ENCODE measurements at regions not wholly inside any gene's neighbourhood (a gene's known extent, or its start where the extent isn't known, plus 50 kb on each side); places are given as distances from the start of the nearest gene placed in this dataset.

DNA sequence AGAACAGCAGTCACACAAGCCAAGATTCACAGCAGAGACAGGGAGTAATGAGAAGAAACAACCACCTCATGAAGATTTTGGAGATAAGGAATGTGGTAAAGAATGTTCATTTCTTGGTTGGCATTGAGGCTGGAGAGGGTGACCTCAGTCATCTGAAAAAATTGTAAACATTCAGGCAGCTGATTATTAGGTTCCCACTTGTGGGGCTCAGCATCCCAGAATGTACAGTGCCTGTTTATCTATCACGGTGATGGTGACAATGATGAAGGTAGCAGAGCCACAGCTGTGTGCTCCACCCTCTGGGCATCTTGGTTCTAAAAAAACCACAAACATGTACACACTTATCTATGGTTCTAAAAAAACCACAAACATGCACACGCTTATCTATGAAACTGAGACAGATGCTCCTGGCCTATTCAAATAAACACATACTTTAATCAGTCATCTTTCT, 143.9 kb upstream of the MOCS2 start (continued):
- no peak for TF ChIP-seq FOXA2 (IDR thresholded peaks at IDR 0.05)

DNA sequence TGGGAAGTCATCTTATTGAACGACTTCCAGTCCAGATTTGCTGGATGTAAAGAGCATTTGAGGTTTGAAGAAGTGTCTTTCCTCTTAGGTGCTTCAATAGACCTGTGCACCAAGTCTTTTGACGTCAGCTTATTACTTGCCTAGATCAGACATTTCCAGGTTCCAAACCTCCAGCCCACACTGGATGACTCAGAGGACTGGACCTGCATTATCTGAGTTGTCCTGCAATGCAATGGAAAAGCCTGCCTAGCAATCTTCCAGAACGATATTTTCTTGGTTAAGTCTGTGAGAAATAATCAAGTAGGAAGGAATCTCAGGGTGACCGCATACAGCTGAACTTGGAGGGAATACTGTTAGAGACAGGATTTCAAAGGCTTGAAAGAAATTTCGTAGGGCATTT, 147.2 kb upstream of the MOCS2 start:
- TF ChIP-seq FOXA1 (IDR thresholded peaks at IDR 0.05), result no peak
- TF ChIP-seq GABPA (IDR thresholded peaks at IDR 0.05 in 1 of 2, conservative IDR thresholded peaks at IDR 0.05 in 1 of 2), result no peak
- TF ChIP-seq TAF1 (conservative IDR thresholded peaks at IDR 0.05), result no peak
- H3K9ac ChIP-seq (ENCODE audit: low read depth in 1 of 2, low read length in 2 of 2), result no peak overlapping the region
- no peak for DNase-seq (ENCODE audit: low spot score)
- H3K27ac ChIP-seq (ENCODE audit: low read depth in 1 of 2, low read length in 2 of 2), result no peak overlapping the region
- 78% methylated on average over 5 of the region's 5 CpGs for WGBS
- no peaks in the 10 kb centered on the region for H3K27me3 ChIP-seq (ENCODE audit: control insufficient read depth in 4 of 4, insufficient read depth in 4 of 4, low read length in 3 of 4)
- no peaks in the 10 kb centered on the region for H3K36me3 ChIP-seq (ENCODE audit: control insufficient read depth in 4 of 4, insufficient read depth in 3 of 4, low read depth in 1 of 4, low read length in 3 of 4)
- H3K4me3 ChIP-seq (ENCODE audit: low read depth in 1 of 3, low read length in 3 of 3), result no peak overlapping the region
- no peaks in the 10 kb centered on the region for H3K9me3 ChIP-seq (ENCODE audit: control insufficient read depth in 4 of 4, low read length in 3 of 4)
- H3K4me1 ChIP-seq (ENCODE audit: control insufficient read depth in 4 of 4, insufficient read depth in 4 of 4, low read length in 3 of 4), result no peaks in the 10 kb centered on the region

DNA sequence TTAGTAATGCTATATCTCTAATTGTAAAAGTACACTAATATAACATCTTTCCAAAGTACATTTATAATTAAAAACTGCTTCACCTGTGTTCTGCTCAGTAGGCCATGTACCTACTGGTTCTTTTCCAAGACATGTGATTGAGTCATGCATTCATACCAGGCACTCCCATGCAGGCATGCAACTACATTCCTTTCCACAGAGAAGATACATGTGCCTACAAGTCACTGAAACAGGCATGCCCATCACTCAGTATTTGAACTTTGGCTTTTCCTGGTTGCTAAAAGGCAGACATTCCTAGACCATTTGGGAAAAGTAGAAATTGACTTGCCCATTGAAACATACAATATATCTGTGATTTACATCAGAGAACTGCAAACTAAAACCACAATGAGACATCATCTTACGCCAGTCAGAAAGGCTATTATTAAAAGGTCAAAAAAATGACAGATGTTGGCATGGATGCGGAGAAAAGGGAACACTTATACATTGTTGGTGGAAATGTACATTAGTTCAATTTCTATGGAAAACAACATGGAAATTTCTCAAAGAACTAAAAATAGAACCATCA, 148.3 kb upstream of the MOCS2 start:
- Histone ChIP-seq H3K27ac (ENCODE audit: low read depth in 1 of 2, low read length in 2 of 2) (no peak overlapping the region), H3K36me3 (ENCODE audit: control insufficient read depth in 4 of 4, insufficient read depth in 3 of 4, low read depth in 1 of 4, low read length in 3 of 4) (no peaks in the 10 kb centered on the region), H3K4me1 (ENCODE audit: control insufficient read depth in 4 of 4, insufficient read depth in 4 of 4, low read length in 3 of 4) (no peaks in the 10 kb centered on the region), H3K9me3 (ENCODE audit: control insufficient read depth in 4 of 4, low read length in 3 of 4) (no peaks in the 10 kb centered on the region), H3K4me3 (ENCODE audit: low read depth in 1 of 3, low read length in 3 of 3) (no peak overlapping the region), H3K9ac (ENCODE audit: low read depth in 1 of 2, low read length in 2 of 2) (no peak overlapping the region), H3K27me3 (ENCODE audit: control insufficient read depth in 4 of 4, insufficient read depth in 4 of 4, low read length in 3 of 4) (no peaks in the 10 kb centered on the region)
- 94% methylated on average over 2 of the region's 2 CpGs for WGBS
- TF ChIP-seq TAF1 (conservative IDR thresholded peaks at IDR 0.05) (no peak), RXRA (IDR thresholded peaks at IDR 0.05) (no peak), HNF4G (IDR thresholded peaks at IDR 0.05) (no peak), FOXA1 (IDR thresholded peaks at IDR 0.05) (no peak), RAD21 (IDR thresholded peaks at IDR 0.05) (no peak), EGR1 (IDR thresholded peaks at IDR 0.05; ENCODE audit: low read depth in 2 of 2) (no peak), JUND (IDR thresholded peaks at IDR 0.05) (no peak), NR2F2 (IDR thresholded peaks at IDR 0.05) (no peak), GABPA (IDR thresholded peaks at IDR 0.05 in 1 of 2, conservative IDR thresholded peaks at IDR 0.05 in 1 of 2) (no peak)
- TF ChIP-seq, protein P1, sequence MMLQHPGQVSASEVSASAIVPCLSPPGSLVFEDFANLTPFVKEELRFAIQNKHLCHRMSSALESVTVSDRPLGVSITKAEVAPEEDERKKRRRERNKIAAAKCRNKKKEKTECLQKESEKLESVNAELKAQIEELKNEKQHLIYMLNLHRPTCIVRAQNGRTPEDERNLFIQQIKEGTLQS (IDR thresholded peaks at IDR 0.05), result no peak
- no peak for DNase-seq (ENCODE audit: low spot score)

DNA sequence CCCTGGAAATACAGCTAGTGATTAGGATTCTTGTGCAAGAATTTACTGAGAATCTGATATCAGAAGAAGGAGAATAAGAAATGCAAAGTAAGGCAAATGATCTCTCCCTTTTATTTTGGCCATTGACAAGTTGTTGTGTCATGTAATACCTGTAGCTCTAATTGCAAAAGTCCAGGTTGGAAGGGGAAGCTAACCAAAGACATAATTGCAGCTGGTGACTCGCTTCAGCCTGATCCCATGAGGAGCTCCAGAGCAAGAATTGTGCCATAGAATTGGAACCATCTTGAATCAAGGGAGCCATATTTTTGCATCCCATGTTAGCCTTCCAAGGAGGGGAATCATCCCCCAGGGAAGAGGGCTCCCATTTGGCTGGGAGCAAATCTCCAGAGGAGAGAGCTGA, 149.6 kb upstream of the MOCS2 start:
- H3K27me3 ChIP-seq (ENCODE audit: control insufficient read depth in 4 of 4, insufficient read depth in 4 of 4, low read length in 3 of 4), result no peaks in the 10 kb centered on the region
- no peaks in the 10 kb centered on the region for H3K36me3 ChIP-seq (ENCODE audit: control insufficient read depth in 4 of 4, insufficient read depth in 3 of 4, low read depth in 1 of 4, low read length in 3 of 4)
- DNase-seq (ENCODE audit: low spot score), result no peak
- no peaks in the 10 kb centered on the region for H3K9me3 ChIP-seq (ENCODE audit: control insufficient read depth in 4 of 4, low read length in 3 of 4)
- no peak overlapping the region for H3K9ac ChIP-seq (ENCODE audit: low read depth in 1 of 2, low read length in 2 of 2)
- H3K4me3 ChIP-seq (ENCODE audit: low read depth in 1 of 3, low read length in 3 of 3), result no peak overlapping the region
- TF ChIP-seq EGR1 (IDR thresholded peaks at IDR 0.05; ENCODE audit: low read depth in 2 of 2) (no peak), TAF1 (conservative IDR thresholded peaks at IDR 0.05) (no peak), FOXA2 (IDR thresholded peaks at IDR 0.05) (no peak), HNF4A (conservative IDR thresholded peaks at IDR 0.05) (no peak), NR2F2 (IDR thresholded peaks at IDR 0.05) (no peak), RAD21 (IDR thresholded peaks at IDR 0.05) (no peak), HNF4G (IDR thresholded peaks at IDR 0.05) (no peak), RXRA (IDR thresholded peaks at IDR 0.05) (no peak), YY1 (IDR thresholded peaks at IDR 0.05) (no peak), FOXA1 (IDR thresholded peaks at IDR 0.05) (no peak), JUND (IDR thresholded peaks at IDR 0.05) (no peak)
- TF ChIP-seq, protein P1 (IDR thresholded peaks at IDR 0.05), result no peak
- TF ChIP-seq, protein P2, sequence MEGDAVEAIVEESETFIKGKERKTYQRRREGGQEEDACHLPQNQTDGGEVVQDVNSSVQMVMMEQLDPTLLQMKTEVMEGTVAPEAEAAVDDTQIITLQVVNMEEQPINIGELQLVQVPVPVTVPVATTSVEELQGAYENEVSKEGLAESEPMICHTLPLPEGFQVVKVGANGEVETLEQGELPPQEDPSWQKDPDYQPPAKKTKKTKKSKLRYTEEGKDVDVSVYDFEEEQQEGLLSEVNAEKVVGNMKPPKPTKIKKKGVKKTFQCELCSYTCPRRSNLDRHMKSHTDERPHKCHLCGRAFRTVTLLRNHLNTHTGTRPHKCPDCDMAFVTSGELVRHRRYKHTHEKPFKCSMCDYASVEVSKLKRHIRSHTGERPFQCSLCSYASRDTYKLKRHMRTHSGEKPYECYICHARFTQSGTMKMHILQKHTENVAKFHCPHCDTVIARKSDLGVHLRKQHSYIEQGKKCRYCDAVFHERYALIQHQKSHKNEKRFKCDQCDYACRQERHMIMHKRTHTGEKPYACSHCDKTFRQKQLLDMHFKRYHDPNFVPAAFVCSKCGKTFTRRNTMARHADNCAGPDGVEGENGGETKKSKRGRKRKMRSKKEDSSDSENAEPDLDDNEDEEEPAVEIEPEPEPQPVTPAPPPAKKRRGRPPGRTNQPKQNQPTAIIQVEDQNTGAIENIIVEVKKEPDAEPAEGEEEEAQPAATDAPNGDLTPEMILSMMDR (IDR thresholded peaks at IDR 0.05; ENCODE audit: low read depth, low read length, missing input control), result no peak
- TF ChIP-seq, protein P3, sequence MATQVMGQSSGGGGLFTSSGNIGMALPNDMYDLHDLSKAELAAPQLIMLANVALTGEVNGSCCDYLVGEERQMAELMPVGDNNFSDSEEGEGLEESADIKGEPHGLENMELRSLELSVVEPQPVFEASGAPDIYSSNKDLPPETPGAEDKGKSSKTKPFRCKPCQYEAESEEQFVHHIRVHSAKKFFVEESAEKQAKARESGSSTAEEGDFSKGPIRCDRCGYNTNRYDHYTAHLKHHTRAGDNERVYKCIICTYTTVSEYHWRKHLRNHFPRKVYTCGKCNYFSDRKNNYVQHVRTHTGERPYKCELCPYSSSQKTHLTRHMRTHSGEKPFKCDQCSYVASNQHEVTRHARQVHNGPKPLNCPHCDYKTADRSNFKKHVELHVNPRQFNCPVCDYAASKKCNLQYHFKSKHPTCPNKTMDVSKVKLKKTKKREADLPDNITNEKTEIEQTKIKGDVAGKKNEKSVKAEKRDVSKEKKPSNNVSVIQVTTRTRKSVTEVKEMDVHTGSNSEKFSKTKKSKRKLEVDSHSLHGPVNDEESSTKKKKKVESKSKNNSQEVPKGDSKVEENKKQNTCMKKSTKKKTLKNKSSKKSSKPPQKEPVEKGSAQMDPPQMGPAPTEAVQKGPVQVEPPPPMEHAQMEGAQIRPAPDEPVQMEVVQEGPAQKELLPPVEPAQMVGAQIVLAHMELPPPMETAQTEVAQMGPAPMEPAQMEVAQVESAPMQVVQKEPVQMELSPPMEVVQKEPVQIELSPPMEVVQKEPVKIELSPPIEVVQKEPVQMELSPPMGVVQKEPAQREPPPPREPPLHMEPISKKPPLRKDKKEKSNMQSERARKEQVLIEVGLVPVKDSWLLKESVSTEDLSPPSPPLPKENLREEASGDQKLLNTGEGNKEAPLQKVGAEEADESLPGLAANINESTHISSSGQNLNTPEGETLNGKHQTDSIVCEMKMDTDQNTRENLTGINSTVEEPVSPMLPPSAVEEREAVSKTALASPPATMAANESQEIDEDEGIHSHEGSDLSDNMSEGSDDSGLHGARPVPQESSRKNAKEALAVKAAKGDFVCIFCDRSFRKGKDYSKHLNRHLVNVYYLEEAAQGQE (IDR thresholded peaks at IDR 0.05), result no peak
- TF ChIP-seq, protein P4, sequence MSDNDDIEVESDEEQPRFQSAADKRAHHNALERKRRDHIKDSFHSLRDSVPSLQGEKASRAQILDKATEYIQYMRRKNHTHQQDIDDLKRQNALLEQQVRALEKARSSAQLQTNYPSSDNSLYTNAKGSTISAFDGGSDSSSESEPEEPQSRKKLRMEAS (IDR thresholded peaks at IDR 0.05), result no peak
- no peak overlapping the region for H3K27ac ChIP-seq (ENCODE audit: low read depth in 1 of 2, low read length in 2 of 2)
- WGBS, result 93% methylated on average over 1 of the region's 1 CpG
- H3K4me1 ChIP-seq (ENCODE audit: control insufficient read depth in 4 of 4, insufficient read depth in 4 of 4, low read length in 3 of 4), result no peaks in the 10 kb centered on the region

Measured in liver (tissue), 8 donors.